H9 (cell line): ENCODE measurements at regions not wholly inside any gene's neighbourhood (a gene's known extent, or its start where the extent isn't known, plus 50 kb on each side); places are given as distances from the start of the nearest gene placed in this dataset.

Source experiments
- DNase-seq: peaks from one replicate; pipeline ENCODE4 v3.0.0-alpha.2; 2017
- H2AFZ ChIP-seq: one replicate; pipeline ENCODE4 v1.6.1; 2013; ENCODE audit warnings: mild to moderate bottlenecking, low read length, control low read depth, moderate library complexity
- H2AK5ac ChIP-seq: 2 replicates; pipeline ENCODE4 v1.6.1; 2013; ENCODE audit warnings: low read length, control low read depth, mixed read lengths; ENCODE audit not compliant: insufficient read length
- H2BK120ac ChIP-seq: one replicate; pipeline ENCODE4 v1.6.1; 2013; ENCODE audit warnings: low read depth, mild to moderate bottlenecking, low read length, control low read depth, inconsistent platforms; ENCODE audit not compliant: poor library complexity, severe bottlenecking
- H2BK12ac ChIP-seq: 2 replicates; pipeline ENCODE4 v1.6.1; 2013; ENCODE audit warnings: low read length, control low read depth, mixed read lengths, low read depth; ENCODE audit not compliant: insufficient read length
- H2BK15ac ChIP-seq: 2 replicates; pipeline ENCODE4 v1.6.1; 2013; ENCODE audit warnings: low read depth, low read length, control low read depth
- H2BK20ac ChIP-seq: one replicate; pipeline ENCODE4 v1.6.1; 2013; ENCODE audit warnings: low read depth, mild to moderate bottlenecking, low read length, control low read depth, inconsistent platforms; ENCODE audit not compliant: poor library complexity, severe bottlenecking
- H2BK5ac ChIP-seq: 2 replicates; pipeline ENCODE4 v1.6.1; 2013; ENCODE audit warnings: low read length, control low read depth, mixed read lengths; ENCODE audit not compliant: insufficient read length
- H3K14ac ChIP-seq: 2 replicates; pipeline ENCODE4 v1.6.1; 2013; ENCODE audit warnings: low read length, control low read depth; ENCODE audit not compliant: insufficient read depth
- H3K18ac ChIP-seq: 2 replicates; pipeline ENCODE4 v1.6.1; 2013; ENCODE audit warnings: low read depth, mild to moderate bottlenecking, mixed read lengths, low read length, control low read depth; ENCODE audit not compliant: insufficient read length
- H3K23ac ChIP-seq: 2 replicates; pipeline ENCODE4 v1.6.1; 2013; ENCODE audit warnings: low read length, control low read depth, mixed read lengths, low read depth; ENCODE audit not compliant: insufficient read length
- H3K23me2 ChIP-seq: 2 replicates; pipeline ENCODE4 v1.6.1; 2013; ENCODE audit warnings: low read depth, mild to moderate bottlenecking, mixed read lengths, low read length, control low read depth; ENCODE audit not compliant: insufficient read length, poor library complexity, severe bottlenecking
- H3K27ac ChIP-seq: 2 replicates; pipeline ENCODE4 v1.5.1; 2013; ENCODE audit warnings: low read length, control low read depth, mixed read lengths, low read depth; ENCODE audit not compliant: insufficient read length
- H3K27me3 ChIP-seq: 2 replicates; pipeline ENCODE4 v1.6.1; 2013; ENCODE audit warnings: low read length, control low read depth, inconsistent platforms; ENCODE audit not compliant: insufficient read depth
- H3K4ac ChIP-seq: 2 replicates; pipeline ENCODE4 v1.6.1; 2013; ENCODE audit warnings: low read depth, mild to moderate bottlenecking, control low read depth, inconsistent platforms, low read length, moderate library complexity
- H3K4me1 ChIP-seq: 2 replicates; pipeline ENCODE4 v1.6.1; 2013; ENCODE audit warnings: low read length, control low read depth, inconsistent platforms; ENCODE audit not compliant: insufficient read depth
- H3K4me2 ChIP-seq: 2 replicates; pipeline ENCODE4 v1.6.1; 2013; ENCODE audit warnings: low read length, control low read depth, mixed read lengths; ENCODE audit not compliant: insufficient read length, insufficient read depth
- H3K56ac ChIP-seq: 2 replicates; pipeline ENCODE4 v1.6.1; 2013; ENCODE audit warnings: low read depth, mild to moderate bottlenecking, mixed read lengths, low read length, control low read depth; ENCODE audit not compliant: insufficient read length
- H3K79me1 ChIP-seq: 2 replicates; pipeline ENCODE4 v1.6.1; 2013; ENCODE audit warnings: low read depth, mild to moderate bottlenecking, moderate library complexity, low read length, control low read depth, inconsistent platforms; ENCODE audit not compliant: insufficient read depth, poor library complexity, severe bottlenecking
- H3K79me2 ChIP-seq: 2 replicates; pipeline ENCODE4 v1.6.1; 2013; ENCODE audit warnings: low read length, control low read depth, inconsistent platforms; ENCODE audit not compliant: insufficient read depth
- H3K9ac ChIP-seq: 2 replicates; pipeline ENCODE4 v1.6.1; 2013; ENCODE audit warnings: low read length, control low read depth, mixed read lengths; ENCODE audit not compliant: insufficient read length; ENCODE audit errors: extremely low read depth
- H3K9me3 ChIP-seq: one replicate; pipeline ENCODE4 v1.6.1; 2013; ENCODE audit warnings: low read depth, low read length, inconsistent platforms; ENCODE audit not compliant: control insufficient read depth
- H3T11ph ChIP-seq: one replicate; pipeline ENCODE4 v1.6.1; 2013; ENCODE audit warnings: mild to moderate bottlenecking, low read length, control low read depth, inconsistent platforms
- H4K20me1 ChIP-seq: one replicate; pipeline ENCODE4 v1.6.1; 2013; ENCODE audit not compliant: control insufficient read depth, insufficient read length, insufficient read depth
- H4K5ac ChIP-seq: 2 replicates; pipeline ENCODE4 v1.6.1; 2013; ENCODE audit warnings: low read depth, mild to moderate bottlenecking, mixed read lengths, low read length, control low read depth; ENCODE audit not compliant: insufficient read length
- H4K8ac ChIP-seq: replicated peaks from 2 replicates; pipeline ENCODE4 v1.6.1; 2013; ENCODE audit warnings: low read length, control low read depth, mixed read lengths, low read depth; ENCODE audit not compliant: insufficient read length
- H4K91ac ChIP-seq: 2 replicates; pipeline ENCODE4 v1.6.1; 2013; ENCODE audit warnings: low read depth, mild to moderate bottlenecking, moderate library complexity, mixed read lengths, low read length, control low read depth; ENCODE audit not compliant: insufficient read length
- H3K27ac Mint-ChIP-seq, 3 experiments: 2 replicates in 2 of 3; 3 replicates in 1 of 3; pipeline ENCODE4 v1.8.0; 2020 to 2021; ENCODE audit warnings: mixed read lengths in 3 of 3, mild to moderate bottlenecking in 1 of 3, moderate library complexity in 1 of 3
- H3K27me3 Mint-ChIP-seq: 2 replicates; pipeline ENCODE4 v1.8.0; 2021; ENCODE audit warnings: low read depth, mild to moderate bottlenecking, moderate library complexity, mixed read lengths
- H3K36me3 Mint-ChIP-seq, 3 experiments: 2 replicates in 2 of 3; 3 replicates in 1 of 3; pipeline ENCODE4 v1.8.0; 2020 to 2021; ENCODE audit warnings: low read depth in 3 of 3, mixed read lengths in 3 of 3; ENCODE audit not compliant: insufficient read depth in 1 of 3
- H3K4me1 Mint-ChIP-seq, 2 experiments: 2 replicates each; pipeline ENCODE4 v1.8.0; 2020; ENCODE audit warnings: mixed read lengths in 2 of 2
- H3K4me3 Mint-ChIP-seq, 2 experiments: 2 replicates in 1 of 2; 3 replicates in 1 of 2; pipeline ENCODE4 v1.8.0; 2020 to 2021; ENCODE audit warnings: mild to moderate bottlenecking in 2 of 2, mixed read lengths in 2 of 2, moderate library complexity in 1 of 2
- H3K9me3 Mint-ChIP-seq, 2 experiments: 2 replicates in 1 of 2; 3 replicates in 1 of 2; pipeline ENCODE4 v1.8.0; 2020; ENCODE audit warnings: mild to moderate bottlenecking in 2 of 2, mixed read lengths in 2 of 2, moderate library complexity in 1 of 2
- CTCF ChIP-seq: fragments of 200-600 bp; sonication (generic); conservative IDR thresholded peaks from 3 replicates; pipeline ENCODE4 v1.8.0; 2021; ENCODE audit warnings: antibody characterized with exemption, mild to moderate bottlenecking
- WGBS: extraction: QIAGEN DNeasy Blood & Tissue Kit; methylation state at CpG from one replicate; pipeline ENCODE4 v1.1.7; 2013; ENCODE audit warnings: missing lambda C conversion rate, low lambda C conversion rate, mixed read lengths; ENCODE audit not compliant: insufficient read length; ENCODE audit errors: extremely low coverage; 5-methylcytosine and 5-hydroxymethylcytosine counted together

- H3K56ac ChIP-seq, result no peak overlapping the region
- H3K4me2 ChIP-seq, result no peak overlapping the region
- no peak for TF ChIP-seq CTCF
- H3K79me1 ChIP-seq, result no peaks in the 10 kb centered on the region
- H4K20me1 ChIP-seq, result no peaks in the 10 kb centered on the region
- Mint-ChIP-seq H3K9me3 (no peaks in the 10 kb centered on the region), H3K27ac (no peak overlapping the region; a peak in 1 of 7 replicates), H3K4me1 (peaks cover 32 to 42% of the 10 kb centered on the region in 2 experiments), H3K4me3 (no peak overlapping the region), H3K27me3 (no peaks in the 10 kb centered on the region), H3K36me3 (no peaks in the 10 kb centered on the region)
- H3K9ac ChIP-seq, result no peak overlapping the region
- no peak overlapping the region for H3K27ac ChIP-seq
- no peak overlapping the region for H3K4ac ChIP-seq
- no peak for DNase-seq
- H3K4me1 ChIP-seq, result peaks cover 10% of the 10 kb centered on the region
- H4K5ac ChIP-seq, result no peak overlapping the region
- H3K23me2 ChIP-seq, result no peaks in the 10 kb centered on the region
- no peak overlapping the region for H4K91ac ChIP-seq
- no peak overlapping the region for H3K18ac ChIP-seq
- no peak overlapping the region for H2AK5ac ChIP-seq
- WGBS, result no CpG with 5 or more reads among the region's 2 CpGs
- H3K14ac ChIP-seq, result no peak overlapping the region
- no peaks in the 10 kb centered on the region for H3K9me3 ChIP-seq
- H4K8ac ChIP-seq, result no peak overlapping the region
- H2BK5ac ChIP-seq, result no peak overlapping the region
- H2BK20ac ChIP-seq, result no peak overlapping the region
- no peak overlapping the region for H2AFZ ChIP-seq
- no peaks in the 10 kb centered on the region for H3K27me3 ChIP-seq
- no peaks in the 10 kb centered on the region for H3K79me2 ChIP-seq
- no peak overlapping the region for H3T11ph ChIP-seq
- H3K23ac ChIP-seq, result no peak overlapping the region
- H2BK15ac ChIP-seq, result no peak overlapping the region
- H2BK12ac ChIP-seq, result no peak overlapping the region
- no peak overlapping the region for H2BK120ac ChIP-seq
Observed at GRCh38 chr2:82000606-82001005, 1696.1 kb upstream of the LRRTM1 start.
